ENCODE measurements at regions not wholly inside any gene's neighbourhood (a gene's known extent, or its start where the extent isn't known, plus 50 kb on each side); places are given as distances from the start of the nearest gene placed in this dataset.

GRCh38 chr9:27939186-27939585, 365.9 kb upstream of the C9orf72 start:
- TF ChIP-seq, protein P1, sequence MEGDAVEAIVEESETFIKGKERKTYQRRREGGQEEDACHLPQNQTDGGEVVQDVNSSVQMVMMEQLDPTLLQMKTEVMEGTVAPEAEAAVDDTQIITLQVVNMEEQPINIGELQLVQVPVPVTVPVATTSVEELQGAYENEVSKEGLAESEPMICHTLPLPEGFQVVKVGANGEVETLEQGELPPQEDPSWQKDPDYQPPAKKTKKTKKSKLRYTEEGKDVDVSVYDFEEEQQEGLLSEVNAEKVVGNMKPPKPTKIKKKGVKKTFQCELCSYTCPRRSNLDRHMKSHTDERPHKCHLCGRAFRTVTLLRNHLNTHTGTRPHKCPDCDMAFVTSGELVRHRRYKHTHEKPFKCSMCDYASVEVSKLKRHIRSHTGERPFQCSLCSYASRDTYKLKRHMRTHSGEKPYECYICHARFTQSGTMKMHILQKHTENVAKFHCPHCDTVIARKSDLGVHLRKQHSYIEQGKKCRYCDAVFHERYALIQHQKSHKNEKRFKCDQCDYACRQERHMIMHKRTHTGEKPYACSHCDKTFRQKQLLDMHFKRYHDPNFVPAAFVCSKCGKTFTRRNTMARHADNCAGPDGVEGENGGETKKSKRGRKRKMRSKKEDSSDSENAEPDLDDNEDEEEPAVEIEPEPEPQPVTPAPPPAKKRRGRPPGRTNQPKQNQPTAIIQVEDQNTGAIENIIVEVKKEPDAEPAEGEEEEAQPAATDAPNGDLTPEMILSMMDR (IDR thresholded peaks at IDR 0.05; ENCODE audit: low read depth, low read length, poor library complexity, severe bottlenecking) = no peak
- TF ChIP-seq EZH2phosphoT487 (IDR thresholded peaks at IDR 0.05; ENCODE audit: borderline replicate concordance, low read length) = no peak

Measured in DOHH2 (cell line).